ENCODE measurements at regions not wholly inside any gene's neighbourhood (a gene's known extent, or its start where the extent isn't known, plus 50 kb on each side); places are given as distances from the start of the nearest gene placed in this dataset.

- no peak for TF ChIP-seq NFE2 (CRISPR knock-in tag; IDR thresholded peaks at IDR 0.05)
- no peak for TF ChIP-seq ZNF510 (CRISPR knock-in tag; IDR thresholded peaks at IDR 0.05; ENCODE audit: low read depth)
Observed at GRCh38 chr10:101290431-101290830, 61.2 kb upstream of the LBX1 start.

All from HepG2 (cell line).